Activated CD8-positive, alpha-beta T cell treated with anti-CD3 and anti-CD28 coated beads for 36 hours (primary cell): ENCODE measurements at regions not wholly inside any gene's neighbourhood (a gene's known extent, or its start where the extent isn't known, plus 50 kb on each side); places are given as distances from the start of the nearest gene placed in this dataset.
"Not testable (repeated sequence)": the region's sequence is repeated elsewhere in the genome, so short reads cannot be mapped to it uniquely, and the experiment has no call there.

ENCODE experiments used
- ATAC-seq: fragments of 200-7000 bp; cut with Tn5 transposase; one replicate; pipeline ENCODE4 v1.10.0; 2021; ENCODE audit warnings: mild to moderate bottlenecking, moderate library complexity
- CTCF ChIA-PET: fragments of 350-600 bp; sonication (Branson Sonifier 250); formaldehyde crosslinking; loops from one replicate; lab custom pipeline; 2021; ENCODE audit warnings: antibody characterized with exemption; lab: Charles Lee
- POLR2A ChIA-PET: fragments of 350-600 bp; sonication (Branson Sonifier 250); formaldehyde crosslinking; loops from one replicate; lab custom pipeline; 2021; ENCODE audit warnings: antibody characterized with exemption; lab: Charles Lee
- DNase-seq: peaks from one replicate; pipeline ENCODE4 v3.0.0-alpha.2; 2020
- H3K27ac Mint-ChIP-seq: one replicate; pipeline ENCODE4 v1.8.0; 2021; ENCODE audit warnings: mild to moderate bottlenecking, mixed read lengths
- H3K27me3 Mint-ChIP-seq: one replicate; pipeline ENCODE4 v1.8.0; 2021; ENCODE audit warnings: mixed read lengths
- H3K36me3 Mint-ChIP-seq: one replicate; pipeline ENCODE4 v1.8.0; 2021; ENCODE audit warnings: low read depth, mixed read lengths
- H3K4me1 Mint-ChIP-seq: one replicate; pipeline ENCODE4 v1.8.0; 2021; ENCODE audit warnings: low read depth, mixed read lengths
- H3K4me3 Mint-ChIP-seq: one replicate; pipeline ENCODE4 v1.8.0; 2021; ENCODE audit warnings: mild to moderate bottlenecking, moderate library complexity, mixed read lengths
- H3K9me3 Mint-ChIP-seq: one replicate; pipeline ENCODE4 v1.8.0; 2021; ENCODE audit warnings: mixed read lengths
- intact Hi-C: fragments of 100-400 bp; cut with micrococcal nuclease; formaldehyde crosslinking; loops from one replicate; pipeline ENCODE4 v1.10.0; 2022
- TF ChIP-seq, protein P1 (sequence below): fragments of 200-600 bp; IDR thresholded peaks from one replicate; pipeline ENCODE4 v1.8.0; 2022; ENCODE audit warnings: antibody characterized with exemption, mild to moderate bottlenecking

DNA sequence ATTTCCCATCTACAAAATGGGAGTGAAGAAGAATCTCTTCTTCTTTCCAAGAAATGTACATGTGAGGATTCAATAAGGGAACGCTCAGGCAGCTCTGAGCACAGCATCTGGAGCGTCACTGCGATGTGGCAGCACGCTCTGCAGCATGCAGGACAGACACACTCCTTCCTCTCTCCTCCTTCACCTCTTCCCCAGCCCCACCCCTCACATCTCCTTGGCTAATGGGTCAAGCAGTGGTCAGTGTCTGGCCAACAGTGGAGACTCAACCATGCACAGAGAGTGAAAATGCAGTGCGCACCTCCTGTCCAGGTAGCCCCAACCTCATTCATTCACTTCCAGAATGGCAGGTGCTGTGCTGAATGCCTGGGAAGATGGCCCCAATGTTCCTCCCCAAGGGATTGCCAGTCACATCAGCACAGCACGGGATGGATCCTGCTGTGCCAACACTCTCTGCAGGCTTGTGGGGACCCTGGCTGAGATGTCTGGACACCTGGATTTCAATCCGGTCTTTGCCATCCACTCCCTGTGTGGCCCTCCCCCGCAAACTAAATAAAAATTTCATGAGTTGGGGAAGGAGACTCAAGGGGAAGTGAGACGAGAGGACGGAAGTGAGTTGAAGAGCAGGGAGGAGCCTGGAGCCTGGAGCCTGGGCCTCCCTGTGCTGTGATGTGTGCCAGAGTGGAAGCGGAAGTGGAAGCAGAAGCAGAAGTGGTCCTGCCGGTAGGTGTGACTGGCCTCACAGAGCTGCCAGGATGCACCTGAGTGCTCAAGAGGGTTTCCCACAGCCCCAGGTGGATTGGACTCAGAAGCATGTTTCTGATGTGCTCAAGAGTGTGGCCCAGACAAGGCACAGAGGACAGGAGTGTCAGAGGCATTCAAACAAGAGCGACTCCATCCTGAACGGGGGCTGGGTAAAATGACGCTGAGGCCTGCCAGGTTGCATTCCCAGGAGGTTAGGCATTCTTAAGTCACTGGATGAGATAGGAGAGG lies 163.9 kb downstream of the SMAD6 start:
- Mint-ChIP-seq H3K36me3 (no peaks in the 10 kb centered on the region), H3K9me3 (no peaks in the 10 kb centered on the region), H3K4me3 (no peak overlapping the region), H3K27ac (no peak overlapping the region), H3K27me3 (peaks cover 31% of the 10 kb centered on the region), H3K4me1 (no peaks in the 10 kb centered on the region)
- POLR2A ChIA-PET: no interaction called here
- DNase-seq (no peak), ATAC-seq (no peak)
- intact Hi-C loops: no loop called here
- CTCF ChIA-PET: interaction anchor here (2.6 kb wide), 1 partner anchor 14 kb away, joined by 25 read pairs; no protein-coding TSS in a partner anchor
- TF ChIP-seq, protein P1, sequence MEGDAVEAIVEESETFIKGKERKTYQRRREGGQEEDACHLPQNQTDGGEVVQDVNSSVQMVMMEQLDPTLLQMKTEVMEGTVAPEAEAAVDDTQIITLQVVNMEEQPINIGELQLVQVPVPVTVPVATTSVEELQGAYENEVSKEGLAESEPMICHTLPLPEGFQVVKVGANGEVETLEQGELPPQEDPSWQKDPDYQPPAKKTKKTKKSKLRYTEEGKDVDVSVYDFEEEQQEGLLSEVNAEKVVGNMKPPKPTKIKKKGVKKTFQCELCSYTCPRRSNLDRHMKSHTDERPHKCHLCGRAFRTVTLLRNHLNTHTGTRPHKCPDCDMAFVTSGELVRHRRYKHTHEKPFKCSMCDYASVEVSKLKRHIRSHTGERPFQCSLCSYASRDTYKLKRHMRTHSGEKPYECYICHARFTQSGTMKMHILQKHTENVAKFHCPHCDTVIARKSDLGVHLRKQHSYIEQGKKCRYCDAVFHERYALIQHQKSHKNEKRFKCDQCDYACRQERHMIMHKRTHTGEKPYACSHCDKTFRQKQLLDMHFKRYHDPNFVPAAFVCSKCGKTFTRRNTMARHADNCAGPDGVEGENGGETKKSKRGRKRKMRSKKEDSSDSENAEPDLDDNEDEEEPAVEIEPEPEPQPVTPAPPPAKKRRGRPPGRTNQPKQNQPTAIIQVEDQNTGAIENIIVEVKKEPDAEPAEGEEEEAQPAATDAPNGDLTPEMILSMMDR: no peak

DNA sequence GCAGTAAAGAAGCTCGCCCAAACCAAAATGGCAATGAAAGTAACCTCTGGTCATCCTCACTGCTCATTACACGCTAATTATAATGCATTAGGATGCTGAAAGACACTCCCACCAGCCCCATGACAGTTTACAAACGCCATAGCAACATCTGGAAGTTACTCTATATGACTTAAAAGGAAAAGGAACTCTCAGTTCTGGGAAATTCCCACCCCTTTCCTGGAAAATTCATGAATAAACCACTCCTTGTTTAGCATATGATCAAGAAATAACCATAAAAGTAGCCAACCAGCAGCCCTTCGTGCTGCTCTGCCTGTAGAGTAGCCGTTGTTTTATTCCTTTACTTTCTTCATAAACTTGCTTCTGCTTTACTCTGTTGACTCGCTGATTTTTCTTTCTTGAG lies 164.6 kb downstream of the SMAD6 start:
- Mint-ChIP-seq H3K4me3 (no peak overlapping the region), H3K27ac (no peak overlapping the region), H3K9me3 (no peaks in the 10 kb centered on the region), H3K4me1 (no peaks in the 10 kb centered on the region), H3K36me3 (no peaks in the 10 kb centered on the region), H3K27me3 (peaks cover 31% of the 10 kb centered on the region)
- DNase-seq (no peak), ATAC-seq (no peak)
- POLR2A ChIA-PET: no interaction called here
- intact Hi-C loops: no loop called here
- TF ChIP-seq, protein P1: no peak
- CTCF ChIA-PET: no interaction called here

DNA sequence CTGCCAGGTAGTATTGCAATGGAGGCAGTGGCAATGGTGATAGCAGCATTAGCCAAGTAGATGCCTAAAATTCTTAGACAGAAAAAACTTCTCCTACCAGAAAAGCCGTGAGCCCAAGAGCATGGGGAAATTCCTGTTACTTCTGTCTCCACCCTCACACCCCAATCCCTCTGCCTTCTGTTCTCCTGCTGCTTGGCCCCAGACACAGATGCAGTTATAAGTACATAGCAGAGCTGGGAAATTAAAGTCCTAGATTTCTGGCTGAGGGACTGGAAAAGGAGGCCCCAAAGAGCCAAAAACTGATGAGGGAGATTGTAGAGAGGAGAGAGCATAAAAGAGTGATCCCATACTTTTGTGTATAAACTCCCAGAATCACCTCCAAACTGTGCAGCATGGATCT lies 166.9 kb downstream of the SMAD6 start:
- Mint-ChIP-seq H3K4me1 (no peaks in the 10 kb centered on the region), H3K27me3 (peaks cover 28% of the 10 kb centered on the region), H3K27ac (no peak overlapping the region), H3K36me3 (no peaks in the 10 kb centered on the region), H3K9me3 (no peaks in the 10 kb centered on the region), H3K4me3 (no peak overlapping the region)
- TF ChIP-seq, protein P1: no peak
- CTCF ChIA-PET: no interaction called here
- POLR2A ChIA-PET: no interaction called here
- ATAC-seq: no peak
- intact Hi-C loops: no loop called here
- DNase-seq: no peak

DNA sequence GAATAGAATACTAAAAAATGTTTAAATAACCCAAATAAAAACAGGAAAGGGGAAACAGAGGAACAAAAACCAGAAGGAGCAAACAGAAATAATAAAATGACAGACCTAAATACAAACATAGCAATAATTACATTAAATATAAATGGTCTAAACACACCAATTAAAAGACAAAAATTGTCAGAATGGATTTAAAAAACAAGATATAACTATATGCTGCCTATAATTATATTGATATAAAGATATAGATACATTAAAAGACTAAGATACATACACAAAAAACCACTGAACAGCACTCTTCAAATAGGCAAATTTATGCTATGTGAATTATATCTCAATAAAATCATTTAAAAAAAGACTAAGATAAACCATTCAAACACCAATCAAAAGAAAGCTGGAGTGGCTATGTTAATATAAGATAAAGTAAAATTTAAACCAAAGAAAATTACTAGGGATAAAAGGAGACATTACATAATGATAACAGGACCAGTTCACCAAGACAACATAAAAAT lies 168.9 kb downstream of the SMAD6 start:
- ATAC-seq (no peak), DNase-seq (no peak)
- intact Hi-C loops: no loop called here
- POLR2A ChIA-PET: no interaction called here
- TF ChIP-seq, protein P1: no peak
- no peaks in the 10 kb centered on the region for H3K36me3 Mint-ChIP-seq
- no peak overlapping the region for H3K4me3 Mint-ChIP-seq
- CTCF ChIA-PET: interaction anchor here (1.1 kb wide), 1 partner anchor 17 kb away, joined by 3 read pairs; no protein-coding TSS in a partner anchor
- H3K27ac Mint-ChIP-seq: no peak overlapping the region
- peaks cover 28% of the 10 kb centered on the region for H3K27me3 Mint-ChIP-seq
- no peaks in the 10 kb centered on the region for H3K9me3 Mint-ChIP-seq
- H3K4me1 Mint-ChIP-seq: no peaks in the 10 kb centered on the region

DNA sequence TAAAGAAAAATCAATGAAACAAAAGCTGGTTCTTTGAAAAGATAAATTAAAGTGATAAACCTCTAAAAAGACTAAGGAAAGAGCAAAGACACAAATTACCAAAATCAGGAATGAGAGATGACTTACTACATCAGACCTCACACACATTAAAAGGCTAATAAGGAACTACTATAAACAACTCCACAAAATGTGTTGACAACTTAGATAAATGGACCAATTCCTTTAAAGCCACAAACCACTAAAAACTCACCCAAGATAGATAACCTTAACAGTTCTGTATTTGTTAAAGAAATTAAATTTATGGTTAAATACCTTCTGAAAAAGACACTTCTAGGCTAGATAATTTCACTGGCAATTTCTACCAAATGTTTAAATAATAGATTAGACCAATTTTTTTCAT lies 170.4 kb downstream of the SMAD6 start:
- TF ChIP-seq, protein P1: no peak
- ATAC-seq: no peak
- H3K36me3 Mint-ChIP-seq: no peaks in the 10 kb centered on the region
- peaks cover 24% of the 10 kb centered on the region for H3K27me3 Mint-ChIP-seq
- POLR2A ChIA-PET: no interaction called here
- H3K9me3 Mint-ChIP-seq: no peaks in the 10 kb centered on the region
- H3K4me1 Mint-ChIP-seq: no peaks in the 10 kb centered on the region
- H3K4me3 Mint-ChIP-seq: no peak overlapping the region
- H3K27ac Mint-ChIP-seq: no peak overlapping the region
- CTCF ChIA-PET: interaction anchor here (0.6 to 1.5 kb wide), 2 partner anchors 11 to 217 kb away, joined by 4 read pairs; no protein-coding TSS in a partner anchor
- intact Hi-C loops: no loop called here
- no peak for DNase-seq

DNA sequence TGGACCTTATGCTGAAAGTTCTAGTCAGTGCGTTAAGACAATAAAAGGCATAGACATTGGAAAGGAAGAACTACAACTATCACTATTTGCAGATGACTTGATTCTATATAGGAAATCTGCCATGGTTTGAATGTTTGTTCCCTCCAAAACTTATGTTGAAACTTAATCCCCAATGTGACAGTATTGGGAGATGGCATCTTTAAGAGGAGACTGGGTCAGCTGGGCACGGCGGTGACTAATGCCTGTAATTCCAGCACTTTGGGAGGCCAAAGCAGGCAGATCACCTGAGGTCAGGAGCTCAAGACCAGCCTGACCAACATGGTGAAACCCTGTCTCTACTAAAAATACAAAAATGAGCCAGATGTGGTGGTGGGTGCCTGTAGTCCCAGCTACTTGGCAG lies 171.3 kb downstream of the SMAD6 start:
- ATAC-seq, H3K4me3 Mint-ChIP-seq, H3K36me3 Mint-ChIP-seq, DNase-seq, H3K27ac Mint-ChIP-seq, POLR2A ChIA-PET, H3K4me1 Mint-ChIP-seq, intact Hi-C loops, H3K9me3 Mint-ChIP-seq: not testable (repeated sequence)
- peaks cover 19% of the 10 kb centered on the region for H3K27me3 Mint-ChIP-seq
- CTCF ChIA-PET: interaction anchor here (1.5 kb wide), 2 partner anchors 10 to 11 kb away, joined by 3 to 4 read pairs; no protein-coding TSS in a partner anchor
